ENCODE measurements at regions not wholly inside any gene's neighbourhood (a gene's known extent, or its start where the extent isn't known, plus 50 kb on each side); places are given as distances from the start of the nearest gene placed in this dataset.
A peak's percentile ranks its signal among the peaks of the same experiment; 100 is the strongest.
"Not testable (repeated sequence)": the region's sequence is repeated elsewhere in the genome, so short reads cannot be mapped to it uniquely, and the experiment has no call there.

GRCh38 chr10:22467393-22467792, 122.1 kb downstream of the SPAG6 start:
- not testable (repeated sequence) for H3K4me3 ChIP-seq (ENCODE audit: low read depth, low read length)

DNA sequence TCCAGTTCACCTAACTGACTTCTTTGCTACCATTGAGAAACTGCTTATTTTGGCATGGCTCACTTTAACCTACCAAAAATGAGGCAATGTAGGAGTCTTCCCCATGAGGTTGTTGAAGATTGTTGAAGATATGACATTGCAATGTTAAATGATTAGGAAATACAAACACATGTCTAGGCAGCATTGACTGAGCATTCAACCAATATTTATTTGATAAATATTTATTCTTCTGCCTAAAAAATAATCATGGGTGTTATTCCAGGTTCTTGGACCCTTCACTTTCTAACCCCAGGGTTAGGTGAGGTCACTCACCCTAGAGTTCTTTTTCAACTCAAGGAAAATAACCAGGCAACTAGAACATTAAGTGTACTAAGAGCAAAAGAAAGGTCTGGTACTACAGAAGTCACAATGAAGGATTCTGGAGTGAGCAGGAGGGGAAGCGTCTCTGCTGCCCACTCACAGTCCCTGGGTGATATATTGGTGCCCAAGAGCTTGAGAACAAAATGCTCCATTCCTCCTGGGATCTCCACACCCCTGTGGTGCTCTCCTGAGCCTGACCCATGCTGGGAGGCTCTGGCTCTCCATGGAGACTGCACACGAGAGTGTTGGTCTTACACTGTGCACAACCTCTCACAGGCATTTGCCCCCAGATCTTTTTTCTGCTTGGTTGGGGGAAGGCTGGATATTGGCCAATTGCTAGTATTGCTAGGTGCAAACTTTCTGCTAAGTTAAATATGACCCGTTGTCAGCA, 123.4 kb downstream of the SPAG6 start:
- H3K4me3 ChIP-seq (ENCODE audit: low read depth, low read length), result no peak overlapping the region

- no peak overlapping the region for H3K4me3 ChIP-seq (ENCODE audit: low read depth, low read length)
These were observed 127.7 kb downstream of the SPAG6 start for GRCh38 chr10:22473044-22473443.

- H3K4me3 ChIP-seq (ENCODE audit: low read depth, low read length), result no peak overlapping the region
These were observed 128.2 kb downstream of the SPAG6 start for GRCh38 chr10:22473459-22473858.

DNA sequence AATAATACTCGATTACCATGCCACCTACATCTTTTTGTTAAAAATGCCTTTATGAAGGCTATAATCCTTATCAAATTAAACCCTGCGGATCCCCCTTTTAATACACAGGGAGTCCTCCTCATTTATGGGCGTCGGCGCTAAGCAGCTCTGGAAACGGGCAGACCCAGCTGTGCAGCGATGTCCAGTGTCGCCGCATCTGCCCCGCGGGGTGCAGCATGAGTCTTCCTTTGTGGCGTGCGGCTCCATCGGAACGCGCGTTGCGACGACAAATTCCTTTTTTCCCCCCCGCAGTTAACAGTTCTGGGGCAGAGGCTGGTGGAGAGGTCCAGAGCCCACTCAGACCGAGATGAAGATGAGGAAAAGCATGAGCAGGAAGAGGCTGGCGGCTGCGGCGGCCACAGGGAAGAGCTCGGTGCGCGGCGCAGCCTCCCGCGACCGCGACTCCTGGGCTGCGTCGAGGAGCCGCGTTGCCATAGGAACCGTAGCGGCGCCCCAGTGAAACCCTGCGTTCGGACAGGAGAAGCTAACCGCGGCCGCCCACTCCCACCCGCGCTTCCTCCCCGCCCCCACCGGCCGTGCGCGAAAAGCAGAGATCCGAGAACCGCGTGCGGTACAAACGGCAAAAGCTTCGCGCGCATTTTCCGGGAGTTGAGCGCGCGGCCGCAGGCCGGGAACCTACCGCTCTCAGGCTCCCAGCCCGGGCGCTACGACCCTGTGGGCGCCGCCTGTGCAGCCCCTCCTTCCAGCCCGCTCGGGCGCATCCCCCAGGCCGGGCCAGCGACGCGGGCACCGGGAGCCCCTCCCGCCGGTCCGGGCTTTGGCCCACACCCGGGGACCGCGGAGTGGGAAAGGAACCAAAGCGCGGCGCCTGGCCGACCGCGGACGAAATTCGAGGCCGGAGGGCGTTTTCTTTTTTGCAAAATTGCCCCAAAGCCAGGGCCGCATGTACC, 130.6 kb downstream of the SPAG6 start:
- H3K4me3 ChIP-seq (ENCODE audit: low read depth, low read length), result peak overlapping the region; percentile 20

DNA sequence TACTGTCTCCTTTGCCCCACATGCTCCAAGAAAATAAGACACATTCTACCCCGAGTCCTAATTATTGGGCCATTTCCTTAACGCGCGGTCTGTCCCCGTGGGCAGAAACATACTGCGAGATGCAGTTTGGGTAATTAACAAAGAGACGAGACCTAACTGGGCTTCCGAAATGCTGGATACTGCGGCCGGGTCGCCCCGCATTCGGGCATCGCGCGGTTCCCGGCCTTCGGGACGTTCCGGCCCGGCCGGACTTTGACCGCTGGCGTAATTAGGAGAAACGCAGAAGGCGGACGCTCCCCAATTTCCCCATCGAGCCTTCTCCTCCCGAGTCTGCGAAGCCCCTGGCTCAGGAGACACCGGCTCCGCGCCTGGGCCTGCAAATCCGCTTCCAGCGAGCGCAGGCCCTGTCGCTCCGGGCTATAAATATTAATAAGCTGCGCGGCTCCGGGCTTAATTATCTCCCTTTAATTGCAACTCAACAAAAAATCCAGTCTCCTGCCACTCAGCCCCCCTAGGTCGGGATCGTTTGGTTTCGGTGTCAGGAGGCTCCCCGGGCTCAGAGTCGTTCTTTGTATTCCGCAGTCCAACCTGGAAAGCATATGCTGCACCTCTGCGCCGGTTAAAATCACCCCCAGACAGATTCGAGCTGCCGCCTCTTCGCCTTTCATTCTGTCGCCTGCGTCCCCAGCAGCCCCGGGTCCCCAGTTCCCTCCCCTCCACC, 131.5 kb downstream of the SPAG6 start:
- H3K4me3 ChIP-seq (ENCODE audit: low read depth, low read length), result peak overlapping the region; percentile 14

GRCh38 chr10:22477334-22478287, 132.3 kb downstream of the SPAG6 start:
- peak overlapping the region; percentile 31 for H3K4me3 ChIP-seq (ENCODE audit: low read depth, low read length)

- H3K4me3 ChIP-seq (ENCODE audit: low read depth, low read length), result no peak overlapping the region
These were observed 133.4 kb downstream of the SPAG6 start for GRCh38 chr10:22478555-22479334.

GRCh38 chr10:22479419-22479818, 134.1 kb downstream of the SPAG6 start:
- no peak overlapping the region for H3K4me3 ChIP-seq (ENCODE audit: low read depth, low read length)

- H3K4me3 ChIP-seq (ENCODE audit: low read depth, low read length), result no peak overlapping the region
These were observed 135.8 kb downstream of the SPAG6 start for GRCh38 chr10:22481106-22481505.

- no peak overlapping the region for H3K4me3 ChIP-seq (ENCODE audit: low read depth, low read length)
These were observed 136.6 kb downstream of the SPAG6 start for GRCh38 chr10:22481687-22482539.

DNA sequence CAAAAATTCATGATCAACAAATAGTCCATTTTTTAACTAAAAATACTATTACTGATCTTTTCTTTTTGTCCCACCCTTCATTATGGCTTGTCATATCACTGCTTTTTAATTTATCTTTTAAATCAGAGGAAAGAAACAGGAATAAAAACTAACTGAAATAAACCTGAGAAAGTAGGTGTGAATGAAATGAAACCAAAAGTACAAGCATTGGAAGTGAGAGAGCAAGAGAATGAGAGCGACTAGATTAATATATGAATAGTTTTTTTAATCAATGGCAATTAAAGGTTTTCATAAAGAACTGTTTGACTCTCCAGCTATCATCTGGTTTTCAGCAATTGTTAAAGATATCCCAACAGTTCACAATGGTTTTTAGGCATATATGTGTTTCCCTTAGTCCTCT, 137.8 kb downstream of the SPAG6 start:
- no peak overlapping the region for H3K4me3 ChIP-seq (ENCODE audit: low read depth, low read length)

All from iPS-11a (cell line).